Type B pancreatic cell (in vitro differentiated cells): ENCODE measurements at regions not wholly inside any gene's neighbourhood (a gene's known extent, or its start where the extent isn't known, plus 50 kb on each side); places are given as distances from the start of the nearest gene placed in this dataset.

Experiments
- DNase-seq: peaks from one replicate; pipeline ENCODE4 v3.0.0; 2021; ENCODE audit warnings: mixed read lengths; ENCODE audit not compliant: unreplicated experiment; ENCODE audit errors: extremely low spot score
- H3K27ac Mint-ChIP-seq: 2 replicates; pipeline ENCODE4 v1.8.0; 2021; ENCODE audit warnings: mild to moderate bottlenecking, mixed read lengths
- H3K27me3 Mint-ChIP-seq: 2 replicates; pipeline ENCODE4 v1.8.0; 2021; ENCODE audit warnings: mixed read lengths
- H3K36me3 Mint-ChIP-seq: 2 replicates; pipeline ENCODE4 v1.8.0; 2021; ENCODE audit warnings: mixed read lengths
- H3K4me1 Mint-ChIP-seq: one replicate; pipeline ENCODE4 v1.8.0; 2021; ENCODE audit warnings: mixed read lengths; ENCODE audit not compliant: unreplicated experiment
- H3K4me3 Mint-ChIP-seq: 2 replicates; pipeline ENCODE4 v1.8.0; 2021; ENCODE audit warnings: mild to moderate bottlenecking, mixed read lengths
- H3K9me3 Mint-ChIP-seq: 2 replicates; pipeline ENCODE4 v1.8.0; 2021; ENCODE audit warnings: mixed read lengths
- CTCF ChIP-seq: fragments of 200-600 bp; sonication (generic); conservative IDR thresholded peaks from 2 replicates; pipeline ENCODE4 v1.5.0; 2021; ENCODE audit warnings: antibody characterized with exemption, mild to moderate bottlenecking

DNA sequence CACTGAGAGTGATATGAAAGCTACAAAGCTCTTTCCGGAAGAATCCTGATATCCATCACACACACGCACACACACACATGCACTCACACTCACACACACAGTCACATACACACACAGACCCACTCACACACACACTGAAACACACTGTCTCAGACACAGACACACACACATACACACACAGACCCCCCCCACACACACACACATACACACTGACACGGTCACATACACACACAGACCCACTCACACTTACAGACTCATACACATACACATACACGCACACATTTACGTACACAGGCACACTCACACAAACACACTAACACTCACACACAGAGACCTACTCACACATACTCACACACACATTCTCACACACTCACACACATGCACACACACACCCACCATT lies 58.6 kb downstream of the LIG4 start:
- Mint-ChIP-seq H3K27ac (peak overlapping the region; percentile 1), H3K27me3 (no peaks in the 10 kb centered on the region), H3K4me3 (no peak overlapping the region), H3K36me3 (no peaks in the 10 kb centered on the region), H3K9me3 (peaks cover 5% of the 10 kb centered on the region), H3K4me1 (no peaks in the 10 kb centered on the region)
- TF ChIP-seq CTCF: no peak
- no peak for DNase-seq

GRCh38 chr13:108155185-108156106 lies 59.9 kb downstream of the LIG4 start:
- H3K27ac Mint-ChIP-seq: no peak overlapping the region
- H3K9me3 Mint-ChIP-seq: peaks cover 5% of the 10 kb centered on the region
- H3K36me3 Mint-ChIP-seq: no peaks in the 10 kb centered on the region
- no peaks in the 10 kb centered on the region for H3K4me1 Mint-ChIP-seq
- TF ChIP-seq CTCF: peak; percentile 97
- no peaks in the 10 kb centered on the region for H3K27me3 Mint-ChIP-seq
- H3K4me3 Mint-ChIP-seq: no peak overlapping the region
- no peak for DNase-seq

- no peaks in the 10 kb centered on the region for H3K36me3 Mint-ChIP-seq
- peak overlapping the region; percentile 78 for H3K27ac Mint-ChIP-seq
- peaks cover 5% of the 10 kb centered on the region for H3K9me3 Mint-ChIP-seq
- no peaks in the 10 kb centered on the region for H3K4me1 Mint-ChIP-seq
- H3K4me3 Mint-ChIP-seq: peak overlapping the region; percentile 49
- no peaks in the 10 kb centered on the region for H3K27me3 Mint-ChIP-seq
- DNase-seq: no peak
- no peak for TF ChIP-seq CTCF
Measured at GRCh38 chr13:108154421-108154858, 60.9 kb downstream of the LIG4 start.

DNA sequence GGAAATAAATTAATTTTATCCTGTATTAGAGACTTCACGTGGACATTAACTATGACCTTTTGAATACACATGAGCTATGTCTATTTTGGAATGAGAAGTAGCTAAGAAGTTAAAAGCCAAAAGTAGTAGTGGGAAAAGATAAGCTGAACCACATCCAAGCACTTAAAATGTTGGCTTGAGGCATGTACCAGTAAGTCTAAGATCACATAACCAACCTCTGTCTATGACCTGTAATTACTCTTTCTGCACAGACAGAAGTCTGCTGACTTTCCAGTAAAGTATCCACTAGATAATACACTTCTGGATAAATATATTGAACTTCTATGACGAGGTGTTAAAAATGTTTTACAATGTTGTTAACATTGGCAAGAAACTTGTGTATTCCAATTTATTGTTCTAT lies 68.7 kb downstream of the LIG4 start:
- no peaks in the 10 kb centered on the region for H3K4me1 Mint-ChIP-seq
- no peak overlapping the region for H3K4me3 Mint-ChIP-seq
- no peak for TF ChIP-seq CTCF
- no peak overlapping the region for H3K27ac Mint-ChIP-seq
- H3K27me3 Mint-ChIP-seq: peaks cover 7% of the 10 kb centered on the region
- no peak for DNase-seq
- no peaks in the 10 kb centered on the region for H3K9me3 Mint-ChIP-seq
- H3K36me3 Mint-ChIP-seq: no peaks in the 10 kb centered on the region

DNA sequence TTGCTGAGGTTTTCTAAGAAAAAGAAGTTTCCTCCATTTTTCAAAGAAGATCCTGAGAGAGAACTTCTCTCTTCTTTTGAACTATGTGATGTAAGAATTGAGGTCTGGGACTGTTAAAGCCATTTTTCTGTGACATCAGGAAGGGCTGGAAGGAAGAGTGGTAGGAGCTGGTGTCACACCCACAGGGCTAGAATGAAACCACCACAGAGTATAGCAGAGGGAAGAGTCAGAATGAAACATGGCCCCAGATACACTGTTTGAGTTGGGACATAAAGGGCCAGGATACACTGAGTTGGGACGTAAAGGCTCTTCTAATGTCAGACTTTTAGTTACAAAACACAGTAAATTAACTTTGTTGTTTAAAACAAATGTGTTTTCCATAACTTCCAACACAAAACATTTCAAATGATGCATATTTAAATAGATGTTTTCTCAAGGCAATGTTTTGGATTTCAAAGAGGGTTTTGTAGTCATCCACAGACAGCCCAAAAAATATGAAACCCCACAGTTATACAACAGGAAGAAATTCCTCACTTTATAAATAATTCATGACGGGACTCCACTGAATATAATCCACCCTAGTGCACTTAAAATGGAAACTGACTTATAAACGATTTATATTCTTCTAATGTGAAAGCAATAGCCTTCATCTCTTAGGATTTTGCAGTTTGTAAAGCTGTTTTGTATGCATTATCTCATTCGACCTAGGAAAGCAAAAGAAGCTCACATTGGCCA lies 72.5 kb downstream of the LIG4 start:
- no peaks in the 10 kb centered on the region for H3K4me1 Mint-ChIP-seq
- H3K27me3 Mint-ChIP-seq: peaks cover 5% of the 10 kb centered on the region
- DNase-seq: no peak
- TF ChIP-seq CTCF: no peak
- no peak overlapping the region for H3K4me3 Mint-ChIP-seq
- H3K36me3 Mint-ChIP-seq: no peaks in the 10 kb centered on the region
- H3K9me3 Mint-ChIP-seq: no peaks in the 10 kb centered on the region
- H3K27ac Mint-ChIP-seq: no peak overlapping the region
